IPS-NIHi11 (cell line): ENCODE measurements at regions not wholly inside any gene's neighbourhood (a gene's known extent, or its start where the extent isn't known, plus 50 kb on each side); places are given as distances from the start of the nearest gene placed in this dataset.

Experiments
- DNase-seq: peaks from one replicate; pipeline ENCODE4 v3.0.0; 2012; ENCODE audit warnings: mixed read lengths, low spot score

- no peak for DNase-seq
Measured at GRCh38 chr13:43984292-43984691, 104.6 kb downstream of the LACC1 start.

- DNase-seq, result no peak
Measured at GRCh38 chr13:43985422-43986072, 105.8 kb downstream of the LACC1 start.

GRCh38 chr13:43986421-43986981 is 106.8 kb downstream of the LACC1 start:
- no peak for DNase-seq

- DNase-seq, result no peak
Measured at GRCh38 chr13:43988302-43988701, 108.6 kb downstream of the LACC1 start.

GRCh38 chr13:43990021-43990420 is 110.3 kb downstream of the LACC1 start:
- no peak for DNase-seq

- DNase-seq, result no peak
Measured at GRCh38 chr13:43990829-43991228, 111.1 kb downstream of the LACC1 start.

GRCh38 chr13:43991773-43992201 is 112.1 kb downstream of the LACC1 start:
- DNase-seq, result no peak

GRCh38 chr13:43992211-43992610 is 112.5 kb downstream of the LACC1 start:
- no peak for DNase-seq

GRCh38 chr13:43994999-43995859 is 115.5 kb downstream of the LACC1 start:
- no peak for DNase-seq

- DNase-seq, result no peak
Measured at GRCh38 chr13:43996221-43996620, 116.5 kb downstream of the LACC1 start.

- no peak for DNase-seq
Measured at GRCh38 chr13:44003481-44003880, 123.8 kb downstream of the LACC1 start.

- no peak for DNase-seq
Measured at GRCh38 chr13:44004878-44005277, 125.2 kb downstream of the LACC1 start.

- DNase-seq, result no peak
Measured at GRCh38 chr13:44007451-44007850, 127.7 kb downstream of the LACC1 start.

GRCh38 chr13:44011036-44011435 is 131.3 kb downstream of the LACC1 start:
- no peak for DNase-seq

GRCh38 chr13:44012910-44013757 is 133.4 kb downstream of the LACC1 start:
- DNase-seq, result no peak

GRCh38 chr13:44013758-44014291 is 134.1 kb downstream of the LACC1 start:
- no peak for DNase-seq

- no peak for DNase-seq
Measured at GRCh38 chr13:44014501-44014900, 134.8 kb downstream of the LACC1 start.

- no peak for DNase-seq
Measured at GRCh38 chr13:44015118-44015517, 135.4 kb downstream of the LACC1 start.

- DNase-seq, result no peak
Measured at GRCh38 chr13:44015811-44016210, 136.1 kb downstream of the LACC1 start.

- DNase-seq, result no peak
Measured at GRCh38 chr13:44017756-44018309, 138.1 kb downstream of the LACC1 start.

- DNase-seq, result no peak
Measured at GRCh38 chr13:44019651-44020050, 139.9 kb downstream of the LACC1 start.

GRCh38 chr13:44021422-44021821 is 141.7 kb downstream of the LACC1 start:
- no peak for DNase-seq
